Nephron progenitor cell (in vitro differentiated cells): ENCODE measurements at regions not wholly inside any gene's neighbourhood (a gene's known extent, or its start where the extent isn't known, plus 50 kb on each side); places are given as distances from the start of the nearest gene placed in this dataset.

Source experiments
- DNase-seq: peaks from one replicate; pipeline ENCODE4 v3.0.0; 2021
- H3K27ac Mint-ChIP-seq: 2 replicates; pipeline ENCODE4 v1.8.0; 2021; ENCODE audit warnings: mild to moderate bottlenecking, moderate library complexity, mixed read lengths
- H3K27me3 Mint-ChIP-seq: 2 replicates; pipeline ENCODE4 v1.8.0; 2021; ENCODE audit warnings: mild to moderate bottlenecking, low read depth, mixed read lengths; ENCODE audit not compliant: poor library complexity
- H3K36me3 Mint-ChIP-seq: 2 replicates; pipeline ENCODE4 v1.8.0; 2021; ENCODE audit warnings: low read depth, mixed read lengths
- H3K4me1 Mint-ChIP-seq: 2 replicates; pipeline ENCODE4 v1.8.0; 2021; ENCODE audit warnings: mixed read lengths
- H3K4me3 Mint-ChIP-seq: 2 replicates; pipeline ENCODE4 v1.8.0; 2021; ENCODE audit warnings: mild to moderate bottlenecking, moderate library complexity, mixed read lengths
- H3K9me3 Mint-ChIP-seq: 2 replicates; pipeline ENCODE4 v1.8.0; 2021; ENCODE audit warnings: mild to moderate bottlenecking, moderate library complexity, mixed read lengths
- TF ChIP-seq, protein P1 (sequence below): fragments of 200-600 bp; sonication (generic); IDR thresholded peaks from 2 replicates; pipeline ENCODE4 v1.5.0; 2021; ENCODE audit warnings: antibody characterized with exemption

- DNase-seq = no peak
- Mint-ChIP-seq H3K27me3 (peaks cover 12% of the 10 kb centered on the region), H3K4me1 (no peaks in the 10 kb centered on the region), H3K4me3 (no peak overlapping the region), H3K36me3 (no peaks in the 10 kb centered on the region), H3K27ac (no peak overlapping the region), H3K9me3 (peaks cover 11% of the 10 kb centered on the region)
- TF ChIP-seq, protein P1, sequence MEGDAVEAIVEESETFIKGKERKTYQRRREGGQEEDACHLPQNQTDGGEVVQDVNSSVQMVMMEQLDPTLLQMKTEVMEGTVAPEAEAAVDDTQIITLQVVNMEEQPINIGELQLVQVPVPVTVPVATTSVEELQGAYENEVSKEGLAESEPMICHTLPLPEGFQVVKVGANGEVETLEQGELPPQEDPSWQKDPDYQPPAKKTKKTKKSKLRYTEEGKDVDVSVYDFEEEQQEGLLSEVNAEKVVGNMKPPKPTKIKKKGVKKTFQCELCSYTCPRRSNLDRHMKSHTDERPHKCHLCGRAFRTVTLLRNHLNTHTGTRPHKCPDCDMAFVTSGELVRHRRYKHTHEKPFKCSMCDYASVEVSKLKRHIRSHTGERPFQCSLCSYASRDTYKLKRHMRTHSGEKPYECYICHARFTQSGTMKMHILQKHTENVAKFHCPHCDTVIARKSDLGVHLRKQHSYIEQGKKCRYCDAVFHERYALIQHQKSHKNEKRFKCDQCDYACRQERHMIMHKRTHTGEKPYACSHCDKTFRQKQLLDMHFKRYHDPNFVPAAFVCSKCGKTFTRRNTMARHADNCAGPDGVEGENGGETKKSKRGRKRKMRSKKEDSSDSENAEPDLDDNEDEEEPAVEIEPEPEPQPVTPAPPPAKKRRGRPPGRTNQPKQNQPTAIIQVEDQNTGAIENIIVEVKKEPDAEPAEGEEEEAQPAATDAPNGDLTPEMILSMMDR = no peak
Observed at GRCh38 chr21:35727830-35728229, 332.5 kb downstream of the SETD4 start.

- H3K36me3 Mint-ChIP-seq = no peaks in the 10 kb centered on the region
- H3K4me1 Mint-ChIP-seq = no peaks in the 10 kb centered on the region
- TF ChIP-seq, protein P1 = no peak
- DNase-seq = no peak
- peaks cover 20% of the 10 kb centered on the region for H3K9me3 Mint-ChIP-seq
- H3K27me3 Mint-ChIP-seq = peaks cover 9% of the 10 kb centered on the region
- no peak overlapping the region for H3K4me3 Mint-ChIP-seq
- H3K27ac Mint-ChIP-seq = peak overlapping the region; percentile 19
Observed at GRCh38 chr21:35724156-35724555, 336.2 kb downstream of the SETD4 start.

- Mint-ChIP-seq H3K27ac (no peak overlapping the region), H3K36me3 (no peaks in the 10 kb centered on the region), H3K4me1 (no peaks in the 10 kb centered on the region), H3K4me3 (no peak overlapping the region), H3K9me3 (peaks cover 20% of the 10 kb centered on the region), H3K27me3 (peaks cover 7% of the 10 kb centered on the region)
- no peak for DNase-seq
- TF ChIP-seq, protein P1 = no peak
Observed at GRCh38 chr21:35721701-35722100, 338.6 kb downstream of the SETD4 start.

DNA sequence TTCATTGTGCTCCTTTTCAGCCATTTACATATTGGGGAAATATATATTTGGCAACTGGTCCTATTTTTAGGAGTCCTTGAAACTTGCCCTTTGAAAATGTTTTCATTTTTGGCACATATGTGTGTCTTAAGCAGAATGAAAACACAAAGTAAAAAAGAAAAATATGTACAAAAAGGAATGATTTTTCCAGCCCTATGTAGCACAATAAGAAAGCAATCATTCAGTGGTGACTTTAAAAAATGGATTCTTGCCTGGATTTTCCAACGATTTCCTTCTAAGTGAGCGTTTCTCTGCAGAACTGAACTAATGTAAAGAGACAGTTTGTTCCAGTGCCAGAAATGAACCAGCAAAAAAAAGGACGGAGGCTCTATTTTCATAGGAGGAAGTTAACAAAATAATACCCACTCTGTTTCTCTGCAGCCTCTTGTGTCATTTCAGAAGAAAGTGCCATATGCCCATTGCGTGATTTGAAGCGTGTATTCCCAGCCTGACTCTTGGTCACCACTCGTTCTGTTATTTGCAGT, 340.1 kb downstream of the SETD4 start:
- DNase-seq = no peak
- Mint-ChIP-seq H3K27ac (no peak overlapping the region), H3K27me3 (peaks cover 3% of the 10 kb centered on the region)

GRCh38 chr21:35719080-35719479, 341.2 kb downstream of the SETD4 start:
- H3K27me3 Mint-ChIP-seq = peaks cover 3% of the 10 kb centered on the region
- peaks cover 15% of the 10 kb centered on the region for H3K9me3 Mint-ChIP-seq
- H3K4me3 Mint-ChIP-seq = no peak overlapping the region
- no peaks in the 10 kb centered on the region for H3K36me3 Mint-ChIP-seq
- no peak overlapping the region for H3K27ac Mint-ChIP-seq
- TF ChIP-seq, protein P1 = no peak
- no peak for DNase-seq
- H3K4me1 Mint-ChIP-seq = no peaks in the 10 kb centered on the region

More for the DNA sequence above, 340.1 kb downstream of the SETD4 start:
- Mint-ChIP-seq H3K36me3 (no peaks in the 10 kb centered on the region), H3K4me1 (no peaks in the 10 kb centered on the region), H3K4me3 (no peak overlapping the region), H3K9me3 (peaks cover 16% of the 10 kb centered on the region)
- TF ChIP-seq, protein P1 = no peak

GRCh38 chr21:35716876-35717565, 343.3 kb downstream of the SETD4 start:
- Mint-ChIP-seq H3K4me3 (no peak overlapping the region), H3K9me3 (peaks cover 5% of the 10 kb centered on the region), H3K4me1 (no peaks in the 10 kb centered on the region), H3K27ac (no peak overlapping the region), H3K27me3 (peaks cover 5% of the 10 kb centered on the region), H3K36me3 (no peaks in the 10 kb centered on the region)
- DNase-seq = no peak
- TF ChIP-seq, protein P1 = no peak
